Medulla oblongata (tissue), 1 donor: ENCODE measurements at regions not wholly inside any gene's neighbourhood (a gene's known extent, or its start where the extent isn't known, plus 50 kb on each side); places are given as distances from the start of the nearest gene placed in this dataset.
"Not testable (repeated sequence)": the region's sequence is repeated elsewhere in the genome, so short reads cannot be mapped to it uniquely, and the experiment has no call there.

ENCODE experiments used
- DNase-seq: peaks from one replicate; pipeline ENCODE4 v3.0.0-alpha.2; 2015; ENCODE audit errors: extremely low spot score

DNA sequence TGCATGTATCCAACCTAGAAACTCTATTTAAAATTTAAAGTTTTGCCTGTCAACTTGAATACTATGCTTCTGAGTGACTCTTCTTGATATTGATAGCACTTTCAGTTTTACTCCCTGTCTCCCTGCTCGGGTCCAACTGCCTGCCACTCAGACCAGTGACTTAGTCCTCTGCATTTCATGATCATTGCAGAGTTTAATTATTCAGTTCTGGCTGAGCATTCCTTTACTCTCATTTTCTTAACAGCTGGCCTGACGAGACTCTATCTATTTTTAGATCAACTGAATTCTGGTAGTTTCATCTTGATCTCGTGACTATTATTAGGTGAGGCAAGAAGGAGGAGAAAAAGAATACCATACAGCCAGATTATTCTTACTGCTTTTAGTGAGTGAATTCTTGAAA lies 617.4 kb downstream of the SI start:
- no peak for DNase-seq

DNA sequence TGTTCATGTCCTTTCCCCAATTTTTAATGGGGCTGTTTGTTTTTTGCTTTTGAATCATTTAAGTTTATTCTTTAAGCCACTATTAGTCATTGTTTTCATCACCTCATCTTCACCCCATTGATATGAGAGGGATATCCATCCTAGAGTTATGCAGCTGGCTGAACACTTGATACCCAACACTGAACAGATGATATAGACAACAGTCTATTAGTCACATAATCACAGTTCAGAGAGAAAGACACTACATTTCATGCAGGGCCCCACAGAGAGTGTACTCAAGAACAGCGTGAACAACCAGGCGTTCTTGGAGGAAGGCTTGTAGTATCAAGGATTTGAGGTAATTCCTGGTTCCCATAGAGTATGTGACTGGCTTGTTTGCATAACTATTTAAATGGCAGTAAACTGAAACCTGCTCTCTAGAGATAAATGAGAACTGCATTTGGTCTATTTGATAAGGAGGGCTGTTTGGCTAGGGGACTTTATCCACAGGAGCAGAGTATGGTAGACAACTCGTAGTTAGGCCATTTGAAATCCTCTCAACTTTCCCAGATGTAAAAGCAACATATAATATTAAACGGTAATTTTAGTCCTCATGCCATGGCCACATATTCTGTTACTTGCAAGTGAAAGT lies 618.7 kb downstream of the SI start:
- DNase-seq = no peak

DNA sequence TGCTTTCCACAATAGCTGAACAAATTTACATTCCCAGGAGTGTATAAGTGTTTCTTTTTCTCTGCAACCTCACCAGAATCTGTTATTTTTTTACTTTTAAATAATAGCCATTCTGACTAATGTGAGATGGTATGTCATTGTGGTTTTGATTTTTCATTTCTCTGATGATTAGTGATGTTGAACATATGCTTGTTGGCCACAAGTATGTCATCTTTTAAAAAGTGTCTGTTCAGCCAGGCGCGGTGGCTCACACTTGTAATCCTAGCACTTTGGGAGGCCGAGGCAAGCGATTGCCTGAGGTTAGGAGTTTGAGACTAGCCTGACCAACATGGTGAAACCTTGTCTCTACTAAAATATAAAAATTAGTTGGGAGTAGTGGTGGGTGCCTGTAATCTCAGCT lies 619.3 kb downstream of the SI start:
- DNase-seq = no peak

DNA sequence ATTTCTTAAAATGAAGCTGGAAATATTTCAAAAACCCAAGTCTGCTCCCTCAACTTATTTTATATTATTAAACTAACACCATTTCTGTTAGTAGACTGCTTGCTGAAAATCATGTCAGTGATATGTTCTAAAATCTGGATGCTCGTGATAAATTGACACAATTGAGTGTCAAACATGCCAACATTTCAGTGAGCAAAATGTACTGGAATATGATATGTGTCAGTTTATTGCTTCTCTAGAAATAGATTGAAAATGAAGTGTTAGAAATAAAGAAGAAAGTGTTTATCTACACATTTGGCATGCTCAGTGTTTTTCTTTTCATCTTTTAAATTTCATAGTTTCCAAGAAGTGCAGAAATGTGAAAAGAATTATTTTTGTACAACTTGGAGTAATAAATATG lies 624.6 kb downstream of the SI start:
- DNase-seq = no peak

DNA sequence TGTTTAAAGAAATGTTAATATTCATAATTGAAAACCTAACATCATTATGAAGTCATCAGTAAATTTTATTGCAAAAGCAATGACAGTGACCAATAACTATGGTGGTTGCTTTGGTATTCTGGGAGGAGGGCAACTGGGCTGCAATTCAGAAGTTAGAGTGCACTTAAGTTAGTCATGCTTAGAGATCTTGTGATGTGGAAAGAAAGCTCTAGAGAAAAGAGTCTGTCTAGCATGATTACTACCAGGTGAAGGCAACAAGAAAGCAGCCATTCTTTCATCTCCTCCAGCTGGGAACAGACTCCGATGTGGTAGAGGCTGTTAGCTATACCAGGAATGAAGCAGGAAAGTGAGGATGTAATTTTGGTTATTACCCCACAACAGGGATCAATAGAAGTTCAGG lies 625.6 kb downstream of the SI start:
- no peak for DNase-seq

DNA sequence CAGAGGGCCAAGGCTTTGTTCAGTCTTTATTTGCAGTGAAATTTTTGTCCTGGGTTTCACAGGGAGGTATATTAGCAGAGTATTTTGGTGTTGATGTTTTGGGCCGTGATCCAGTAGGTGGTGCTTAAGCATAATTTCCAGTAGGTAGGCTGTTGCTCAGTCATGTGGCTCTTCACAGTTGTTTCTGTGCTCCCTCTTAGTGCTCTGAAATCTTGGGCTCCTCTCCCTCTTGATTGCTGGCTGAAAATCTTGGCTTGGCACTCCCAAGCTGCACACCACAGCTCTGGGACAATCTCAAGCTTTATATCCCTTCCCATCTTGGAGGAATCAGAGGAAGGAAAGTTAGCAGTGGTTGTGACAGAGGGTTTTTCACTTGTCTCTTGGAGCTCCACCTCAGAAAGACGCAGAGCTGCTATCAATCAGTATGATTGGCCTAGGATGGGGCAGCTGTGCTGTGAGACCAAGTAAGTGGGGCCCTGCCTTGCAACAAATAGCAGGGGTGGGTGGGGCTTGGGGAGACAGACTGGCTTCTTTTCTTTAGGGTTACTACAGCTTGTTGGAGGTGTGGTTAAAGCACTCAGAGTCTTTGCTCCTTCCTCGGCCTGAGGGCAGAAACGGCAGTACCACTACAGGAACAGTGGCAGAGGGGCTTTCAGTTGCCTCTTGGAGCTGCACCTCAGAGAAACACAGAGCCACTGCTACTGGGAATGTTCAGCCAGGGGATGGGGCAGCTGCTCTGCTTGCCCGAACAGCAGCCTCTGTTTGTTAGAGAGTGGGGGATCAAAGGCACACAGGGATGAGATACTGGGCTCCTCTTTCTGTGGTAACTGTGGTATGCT lies 627.0 kb downstream of the SI start:
- DNase-seq = peak; percentile 5

DNA sequence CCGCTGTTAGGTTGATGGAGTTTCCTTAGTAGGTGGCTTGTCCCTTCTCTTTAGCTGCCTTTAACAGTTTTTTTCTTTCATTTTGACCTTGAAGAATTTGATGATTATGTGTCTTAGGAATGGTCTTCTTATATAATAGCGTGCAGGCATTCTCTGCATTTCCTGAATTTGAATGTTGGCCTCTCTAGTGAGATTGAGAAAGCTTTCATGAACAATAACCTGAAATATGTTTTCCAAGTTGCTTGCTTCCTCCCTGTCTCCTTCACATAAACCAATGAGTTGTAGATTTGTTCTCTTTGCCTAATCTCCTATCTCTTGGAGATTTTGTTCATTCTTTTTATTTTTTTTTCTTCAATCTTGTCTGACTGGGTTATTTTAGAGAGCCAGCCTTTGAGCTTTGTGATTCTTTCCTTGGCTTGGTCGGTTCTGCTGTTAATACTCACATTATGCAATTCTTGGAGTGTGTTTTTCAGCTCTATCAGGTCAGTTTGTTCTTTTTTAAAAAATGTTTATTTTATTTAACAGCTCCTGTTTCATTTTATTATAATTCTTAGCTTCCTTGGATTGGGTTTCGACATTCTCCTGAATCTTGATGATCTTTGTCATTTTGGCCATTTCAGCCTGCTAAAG lies 627.9 kb downstream of the SI start:
- no peak for DNase-seq

DNA sequence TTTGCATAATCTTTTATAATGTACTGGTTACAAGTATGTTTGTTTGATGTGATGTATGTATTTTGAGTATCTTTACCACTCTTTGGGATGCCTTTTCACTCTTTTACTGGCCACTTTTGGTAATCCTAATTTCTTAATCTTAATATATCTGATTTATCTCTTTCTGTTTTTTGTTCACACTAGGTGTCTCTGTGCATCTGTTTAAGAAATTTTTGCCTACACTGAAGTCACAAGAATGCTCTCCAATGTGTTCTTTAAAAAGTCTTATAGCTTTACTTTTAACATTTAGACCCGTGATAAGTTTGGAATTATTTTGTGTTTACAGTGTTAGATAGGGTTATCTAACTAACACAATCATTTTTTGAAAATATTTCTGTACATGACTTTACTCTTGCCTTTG lies 659.1 kb downstream of the SI start:
- no peak for DNase-seq

DNA sequence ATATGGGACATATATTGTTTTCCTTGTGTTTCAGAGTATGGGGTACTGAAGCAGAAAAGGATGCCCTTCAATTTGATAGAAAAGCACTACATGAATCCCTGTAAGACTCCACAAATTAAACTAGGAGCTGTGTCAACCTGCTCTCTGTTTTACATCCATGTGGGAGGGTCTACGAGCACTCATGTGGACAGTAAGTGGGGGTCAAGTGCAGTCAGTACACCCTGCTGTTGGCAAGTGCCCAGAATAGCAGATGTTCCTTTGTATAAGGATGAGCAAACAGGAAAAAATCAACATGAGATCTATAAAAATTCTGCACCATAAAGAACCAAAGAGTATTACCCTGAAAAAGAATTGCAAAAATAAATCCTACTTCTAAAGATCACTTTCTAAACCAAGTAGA lies 659.9 kb downstream of the SI start:
- no peak for DNase-seq

DNA sequence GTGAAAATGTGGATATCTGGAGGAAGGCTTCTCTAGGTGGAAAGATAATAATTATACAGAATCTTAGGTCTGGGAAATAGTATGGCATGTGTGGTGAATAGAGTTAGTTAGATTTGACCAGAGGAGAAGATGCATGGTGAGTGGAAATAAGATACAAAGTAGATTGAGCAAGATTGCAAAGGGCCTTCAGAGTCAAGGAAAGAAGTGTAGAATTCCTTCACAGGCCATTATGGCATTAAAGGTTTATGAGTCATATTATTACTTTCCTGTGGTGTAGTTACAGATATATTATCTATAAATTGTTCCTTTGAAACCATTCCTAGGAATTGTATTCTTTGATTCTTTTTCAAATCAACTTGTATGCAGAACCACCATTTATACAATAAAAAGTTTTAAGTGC lies 660.3 kb downstream of the SI start:
- DNase-seq = no peak

DNA sequence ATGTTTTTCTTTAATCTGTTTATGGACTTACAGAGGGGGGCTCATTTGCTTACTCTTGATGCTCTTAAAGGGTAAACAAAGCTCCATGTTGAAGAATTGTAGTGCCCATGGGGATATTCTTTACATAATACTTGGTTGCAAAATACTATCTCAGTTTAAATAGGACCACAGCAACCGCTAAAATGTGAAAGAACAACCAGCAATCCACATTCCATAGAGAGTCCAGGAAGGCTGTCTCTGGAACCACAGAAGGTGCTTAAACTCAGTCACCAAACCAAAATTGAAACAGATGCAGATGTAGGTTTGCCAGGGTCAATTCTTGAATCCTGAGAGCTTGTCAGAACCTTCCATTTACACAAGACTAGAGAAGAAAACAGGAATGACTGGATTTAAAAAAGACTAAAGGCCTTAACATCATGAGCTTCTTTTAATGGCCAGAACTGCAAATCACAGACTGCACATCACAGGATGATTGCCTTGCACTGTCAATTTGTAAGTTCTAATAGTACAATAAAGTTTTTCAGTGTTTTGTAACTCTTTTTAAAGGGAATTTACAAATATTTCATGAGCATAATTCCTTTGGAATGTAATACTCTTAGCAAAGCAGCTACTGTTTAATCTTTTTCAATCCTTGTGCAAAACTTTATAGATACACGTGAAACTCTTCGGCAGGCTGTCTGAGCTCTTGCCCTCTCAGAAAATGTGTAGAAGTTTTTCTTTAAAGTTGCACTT lies 661.6 kb downstream of the SI start:
- DNase-seq = no peak

DNA sequence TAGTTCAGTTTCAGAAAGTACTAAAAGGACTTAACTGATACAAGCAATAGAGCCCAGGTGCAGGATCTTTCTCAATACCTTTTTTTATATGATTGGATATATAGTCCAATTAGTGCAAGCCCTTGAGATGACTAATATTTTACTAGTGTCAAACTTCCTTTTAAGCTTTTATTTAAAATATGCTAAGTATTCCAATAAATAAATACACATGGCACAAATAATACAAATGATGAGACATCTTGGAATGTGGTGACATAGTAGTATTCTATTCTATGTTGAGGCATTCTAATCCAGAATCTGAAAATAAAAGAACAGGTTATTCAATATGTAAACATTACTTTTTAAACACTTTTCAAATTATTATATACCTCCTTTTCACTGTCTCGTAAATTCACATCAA lies 670.0 kb downstream of the SI start:
- no peak for DNase-seq

DNA sequence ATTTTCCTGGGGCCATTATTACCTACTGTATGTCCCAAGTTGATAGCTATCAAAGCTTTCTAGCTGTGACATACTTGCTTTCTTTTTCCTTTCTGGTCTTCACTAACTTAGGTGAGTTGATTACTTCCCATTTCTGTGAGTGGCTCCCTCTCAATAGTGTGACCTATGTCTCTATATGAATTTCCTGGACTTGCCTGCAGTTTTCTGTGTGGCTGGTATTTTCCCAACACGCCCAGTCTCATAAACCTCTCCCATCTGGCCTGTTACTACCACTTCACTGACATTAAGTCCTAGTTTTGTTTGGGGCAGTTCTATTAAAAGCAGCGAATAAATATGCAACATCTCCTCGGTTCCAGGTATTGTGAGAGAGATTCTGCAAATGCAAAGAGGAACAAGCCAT lies 671.2 kb downstream of the SI start:
- DNase-seq = no peak

DNA sequence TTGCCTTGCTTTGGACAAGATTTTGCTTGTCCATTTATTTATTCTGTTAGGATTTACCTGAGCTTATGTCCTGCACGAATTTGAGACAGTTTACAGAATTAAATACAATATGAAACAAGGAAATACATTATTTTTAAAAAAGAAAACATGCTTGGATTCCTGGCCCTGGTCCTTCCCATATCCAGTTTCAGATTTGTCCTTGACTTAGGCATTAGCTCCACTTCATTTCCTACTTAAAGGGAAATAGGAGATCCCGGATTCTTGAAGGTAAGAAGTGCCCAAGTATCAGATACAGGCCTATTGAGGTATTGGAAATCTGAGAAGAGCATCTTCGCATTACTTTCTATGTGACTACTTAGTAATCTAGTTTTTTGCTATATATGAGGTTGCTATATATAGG lies 672.0 kb downstream of the SI start:
- DNase-seq = no peak

DNA sequence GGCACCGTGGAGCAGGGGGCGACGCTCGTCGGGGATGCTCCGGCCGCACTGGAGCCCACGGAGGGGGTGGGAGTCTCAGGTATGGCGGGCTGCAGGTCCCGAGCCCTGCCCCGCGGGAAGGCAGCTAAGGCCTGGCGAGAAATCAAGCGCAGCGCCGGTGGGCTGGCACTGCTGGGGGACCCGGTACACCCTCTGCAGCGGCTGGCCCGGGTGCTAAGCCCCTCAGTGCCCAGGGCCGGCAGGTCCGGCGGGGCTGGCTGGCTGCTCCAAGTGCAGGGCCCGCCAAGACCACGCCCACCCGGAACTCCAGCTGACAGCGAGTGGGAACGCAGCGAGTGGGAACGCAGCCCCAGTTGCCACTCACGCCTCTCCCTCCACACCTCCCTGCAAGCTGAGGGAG lies 676.4 kb downstream of the SI start:
- no peak for DNase-seq

DNA sequence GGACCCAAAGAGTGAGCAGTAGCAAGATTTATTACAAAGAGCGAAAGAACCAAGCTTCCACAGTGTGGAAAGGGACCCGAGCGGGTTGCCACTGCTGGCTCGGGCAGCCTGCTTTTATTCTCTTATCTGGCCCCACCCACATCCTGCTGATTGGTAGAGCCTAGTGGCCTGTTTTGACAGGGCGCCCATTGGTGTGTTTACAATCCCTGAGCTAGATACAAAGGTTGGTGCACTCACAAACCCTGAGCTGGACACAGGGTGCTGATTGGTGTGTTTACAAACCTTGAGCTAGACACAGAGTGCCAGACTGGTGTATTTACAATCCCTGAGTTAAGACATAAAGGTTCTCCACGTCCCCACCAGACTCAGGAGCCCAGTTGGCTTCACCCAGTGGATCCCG lies 676.9 kb downstream of the SI start:
- DNase-seq = not testable (repeated sequence)

DNA sequence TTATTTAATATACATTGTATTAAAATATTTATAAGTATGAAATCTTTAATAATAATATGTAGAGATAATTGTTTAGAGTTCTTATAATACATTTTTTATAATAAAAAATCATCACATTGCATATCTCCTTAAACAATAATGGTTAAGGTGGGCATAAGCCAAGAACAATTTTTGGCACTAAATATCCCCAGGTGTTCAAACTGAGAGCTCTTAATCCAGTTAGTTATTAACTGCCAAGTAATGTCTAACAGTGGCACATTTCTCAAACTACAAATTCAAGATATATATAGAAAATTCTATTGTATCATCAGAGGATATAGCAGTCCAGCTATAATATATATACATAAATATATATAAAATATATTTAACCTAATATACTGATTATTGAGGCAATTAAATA lies 680.8 kb downstream of the SI start:
- no peak for DNase-seq

DNA sequence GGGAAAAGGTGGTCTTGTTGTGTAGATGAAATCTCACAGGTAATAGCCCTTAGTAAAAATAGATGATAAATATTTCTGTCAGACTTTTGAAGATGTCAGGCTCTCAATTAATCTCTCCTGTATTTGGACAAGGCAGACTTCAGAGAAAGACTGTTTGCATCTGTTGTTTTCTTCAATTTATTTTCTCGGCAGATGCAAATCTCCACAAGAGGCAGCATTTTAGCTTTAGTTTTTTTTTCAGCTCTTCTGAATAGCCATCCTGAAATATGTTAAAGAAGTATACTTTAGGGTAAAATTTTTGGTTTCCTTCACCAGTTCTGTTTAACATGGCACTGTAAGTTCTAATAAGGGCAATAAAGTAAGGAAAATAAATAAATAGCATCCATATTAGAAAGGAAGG lies 685.1 kb downstream of the SI start:
- no peak for DNase-seq

DNA sequence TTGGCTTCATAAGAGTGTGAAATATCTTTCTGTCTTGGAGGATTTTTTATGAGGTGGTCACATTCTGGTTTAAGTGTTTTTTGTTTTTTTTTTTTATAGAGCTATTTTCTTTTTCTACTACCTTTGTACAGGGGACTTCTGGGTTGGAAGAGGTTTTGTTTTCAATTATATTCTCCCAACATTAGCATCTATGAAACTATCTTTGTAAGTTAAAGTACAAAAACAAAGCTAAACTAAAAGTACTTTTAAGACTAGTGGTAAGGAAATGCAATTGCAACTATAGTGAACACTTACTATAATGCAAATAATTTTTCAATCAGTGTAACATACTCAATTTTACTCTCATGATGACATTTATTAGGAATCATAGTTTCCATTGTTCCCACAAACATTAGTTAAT lies 688.2 kb downstream of the SI start:
- no peak for DNase-seq

DNA sequence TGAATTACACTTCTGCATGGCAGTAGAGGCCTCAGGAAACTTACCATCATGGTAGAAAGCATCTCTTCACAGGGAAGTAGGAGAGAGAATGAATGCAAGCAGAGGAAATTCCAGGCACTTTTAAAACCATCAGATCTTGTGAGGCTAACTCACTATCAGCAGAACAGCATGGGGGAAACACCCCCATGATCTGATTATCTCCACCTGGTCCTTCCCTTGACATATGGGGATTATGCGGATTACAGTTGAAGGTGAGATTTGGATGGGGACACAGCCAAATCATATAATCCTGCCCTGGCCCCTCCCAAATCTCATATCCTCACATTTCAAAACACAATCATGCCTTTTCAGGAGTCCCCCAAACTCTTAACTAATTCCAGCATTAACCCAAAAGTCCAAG lies 691.1 kb downstream of the SI start:
- DNase-seq = no peak

DNA sequence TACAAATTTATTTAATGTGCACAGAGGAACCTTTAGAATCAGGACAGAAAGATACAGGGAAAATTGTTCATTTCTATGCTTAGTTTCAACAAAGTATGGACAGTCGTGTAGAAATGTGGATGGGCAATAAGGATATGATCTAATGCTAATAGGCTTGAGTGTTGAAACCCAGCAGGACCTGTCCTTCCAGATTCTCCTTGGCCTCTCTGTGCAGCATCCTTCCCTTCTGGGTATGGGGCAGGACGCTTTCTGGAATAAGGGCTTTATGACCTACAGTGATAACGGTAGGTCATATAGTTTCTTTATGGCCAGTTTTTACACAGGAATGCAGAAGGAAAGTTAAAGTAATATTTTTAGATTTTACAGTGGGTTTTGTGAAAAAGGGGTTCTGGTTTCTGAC lies 698.1 kb downstream of the SI start:
- no peak for DNase-seq

DNA sequence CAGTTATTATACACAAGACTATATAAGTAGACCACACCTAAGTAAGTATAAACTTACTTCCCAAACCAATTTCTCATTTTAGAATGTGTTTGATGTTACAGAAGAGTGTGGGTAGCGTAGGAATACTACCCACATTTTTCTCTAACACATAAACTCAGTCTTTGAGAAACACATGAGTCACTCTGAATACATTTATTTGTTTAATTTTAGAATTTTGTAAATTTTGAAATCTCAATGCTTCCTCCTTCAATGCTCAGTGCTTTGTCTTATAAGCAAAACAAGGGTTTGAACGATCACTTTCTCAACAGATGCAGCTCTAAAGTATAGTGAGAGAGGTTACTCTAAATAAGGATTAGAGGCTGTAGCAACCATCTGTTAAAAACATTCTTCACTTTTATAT lies 700.8 kb downstream of the SI start:
- DNase-seq = no peak

DNA sequence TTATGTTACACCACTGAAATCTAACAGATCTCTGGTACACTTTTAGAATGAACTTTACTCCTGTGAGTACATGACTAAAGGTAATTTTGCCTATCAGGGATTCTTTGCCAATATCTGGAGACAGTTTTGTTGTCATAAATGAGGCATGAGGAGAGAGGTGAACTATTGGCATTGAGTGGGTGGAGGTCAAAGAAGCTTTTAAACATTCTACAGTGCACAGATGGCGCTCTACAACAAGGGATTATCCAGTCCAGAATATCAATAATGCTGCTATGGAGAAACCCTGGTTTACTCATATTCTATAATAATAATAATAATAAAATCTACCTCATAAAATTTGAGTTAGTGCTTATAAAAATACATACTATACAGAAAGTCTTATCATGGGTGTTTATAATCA lies 702.3 kb downstream of the SI start:
- no peak for DNase-seq
